ENCODE measurements at regions not wholly inside any gene's neighbourhood (a gene's known extent, or its start where the extent isn't known, plus 50 kb on each side); places are given as distances from the start of the nearest gene placed in this dataset.
"Not testable (repeated sequence)": the region's sequence is repeated elsewhere in the genome, so short reads cannot be mapped to it uniquely, and the experiment has no call there.

- TF ChIP-seq USF2 (CRISPR knock-in tag; IDR thresholded peaks at IDR 0.05): no peak
- TF ChIP-seq PREB (CRISPR knock-in tag; IDR thresholded peaks at IDR 0.05; ENCODE audit: borderline replicate concordance): no peak
- no peak for TF ChIP-seq FOXK1 (CRISPR knock-in tag; IDR thresholded peaks at IDR 0.05)
- TF ChIP-seq CBFB (CRISPR knock-in tag; IDR thresholded peaks at IDR 0.05; ENCODE audit: low read depth): no peak
- TF ChIP-seq SP1 (CRISPR knock-in tag; conservative IDR thresholded peaks at IDR 0.05): no peak
Measured at GRCh38 chr17:43309505-43310332, 75.9 kb upstream of the RNU2-1 start (continued).

- no peaks in the 10 kb centered on the region for H3K9me3 Mint-ChIP-seq
- H3K27me3 Mint-ChIP-seq (ENCODE audit: low read depth): peaks cover 2% of the 10 kb centered on the region; the same call in 1 of the 2 replicates
- no peak for ATAC-seq
- CTCF ChIA-PET: interaction anchor here (0.6 to 2.0 kb wide), 8 partner anchors 98 to 1444 kb away, joined by 3 to 16 read pairs (median 4); partner anchors contain the start of genes NBR1, PTGES3L, RUNDC1 and TMEM106A
- TF ChIP-seq, protein P1, sequence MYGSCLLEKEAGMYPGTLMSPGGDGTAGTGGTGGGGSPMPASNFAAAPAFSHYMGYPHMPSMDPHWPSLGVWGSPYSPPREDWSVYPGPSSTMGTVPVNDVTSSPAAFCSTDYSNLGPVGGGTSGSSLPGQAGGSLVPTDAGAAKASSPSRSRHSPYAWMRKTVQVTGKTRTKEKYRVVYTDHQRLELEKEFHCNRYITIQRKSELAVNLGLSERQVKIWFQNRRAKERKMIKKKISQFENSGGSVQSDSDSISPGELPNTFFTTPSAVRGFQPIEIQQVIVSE (CRISPR knock-in tag; IDR thresholded peaks at IDR 0.05; ENCODE audit: borderline replicate concordance): no peak
- TF ChIP-seq MYBL2 (CRISPR knock-in tag; IDR thresholded peaks at IDR 0.05) (no peak), ELF4 (CRISPR knock-in tag; IDR thresholded peaks at IDR 0.05; ENCODE audit: low read depth) (no peak), AR (CRISPR knock-in tag; IDR thresholded peaks at IDR 0.05) (no peak), TEAD1 (CRISPR knock-in tag; IDR thresholded peaks at IDR 0.05) (no peak)
- TF ChIP-seq, protein P2, sequence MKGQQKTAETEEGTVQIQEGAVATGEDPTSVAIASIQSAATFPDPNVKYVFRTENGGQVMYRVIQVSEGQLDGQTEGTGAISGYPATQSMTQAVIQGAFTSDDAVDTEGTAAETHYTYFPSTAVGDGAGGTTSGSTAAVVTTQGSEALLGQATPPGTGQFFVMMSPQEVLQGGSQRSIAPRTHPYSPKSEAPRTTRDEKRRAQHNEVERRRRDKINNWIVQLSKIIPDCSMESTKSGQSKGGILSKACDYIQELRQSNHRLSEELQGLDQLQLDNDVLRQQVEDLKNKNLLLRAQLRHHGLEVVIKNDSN (CRISPR knock-in tag; IDR thresholded peaks at IDR 0.05): no peak
- H3K4me3 Mint-ChIP-seq: no peak overlapping the region
- no peak for DNase-seq (ENCODE audit: low spot score)
- H3K36me3 Mint-ChIP-seq: no peaks in the 10 kb centered on the region
- H3K27ac Mint-ChIP-seq: no peak overlapping the region
- no peaks in the 10 kb centered on the region for H3K4me1 Mint-ChIP-seq
- POLR2A ChIA-PET: interaction anchor here (0.7 to 1.5 kb wide), 3 partner anchors 89 to 308 kb away, joined by 3 to 5 read pairs (median 4); no protein-coding TSS in a partner anchor
Measured at GRCh38 chr17:43308999-43309398, 75.2 kb upstream of the RNU2-1 start.

- H3K27ac Mint-ChIP-seq; H3K9me3 Mint-ChIP-seq; DNase-seq (ENCODE audit: low spot score); POLR2A ChIA-PET; H3K27me3 Mint-ChIP-seq (ENCODE audit: low read depth); H3K36me3 Mint-ChIP-seq; CTCF ChIA-PET; H3K4me1 Mint-ChIP-seq; ATAC-seq; H3K4me3 Mint-ChIP-seq: not testable (repeated sequence)
Measured at GRCh38 chr17:43304792-43305191, 71.0 kb upstream of the RNU2-1 start.

GRCh38 chr17:43303049-43303448 lies 69.3 kb upstream of the RNU2-1 start:
- H3K27ac Mint-ChIP-seq; CTCF ChIA-PET; H3K4me1 Mint-ChIP-seq; POLR2A ChIA-PET; ATAC-seq; DNase-seq (ENCODE audit: low spot score); H3K27me3 Mint-ChIP-seq (ENCODE audit: low read depth); H3K4me3 Mint-ChIP-seq; H3K9me3 Mint-ChIP-seq; H3K36me3 Mint-ChIP-seq: not testable (repeated sequence)

DNA sequence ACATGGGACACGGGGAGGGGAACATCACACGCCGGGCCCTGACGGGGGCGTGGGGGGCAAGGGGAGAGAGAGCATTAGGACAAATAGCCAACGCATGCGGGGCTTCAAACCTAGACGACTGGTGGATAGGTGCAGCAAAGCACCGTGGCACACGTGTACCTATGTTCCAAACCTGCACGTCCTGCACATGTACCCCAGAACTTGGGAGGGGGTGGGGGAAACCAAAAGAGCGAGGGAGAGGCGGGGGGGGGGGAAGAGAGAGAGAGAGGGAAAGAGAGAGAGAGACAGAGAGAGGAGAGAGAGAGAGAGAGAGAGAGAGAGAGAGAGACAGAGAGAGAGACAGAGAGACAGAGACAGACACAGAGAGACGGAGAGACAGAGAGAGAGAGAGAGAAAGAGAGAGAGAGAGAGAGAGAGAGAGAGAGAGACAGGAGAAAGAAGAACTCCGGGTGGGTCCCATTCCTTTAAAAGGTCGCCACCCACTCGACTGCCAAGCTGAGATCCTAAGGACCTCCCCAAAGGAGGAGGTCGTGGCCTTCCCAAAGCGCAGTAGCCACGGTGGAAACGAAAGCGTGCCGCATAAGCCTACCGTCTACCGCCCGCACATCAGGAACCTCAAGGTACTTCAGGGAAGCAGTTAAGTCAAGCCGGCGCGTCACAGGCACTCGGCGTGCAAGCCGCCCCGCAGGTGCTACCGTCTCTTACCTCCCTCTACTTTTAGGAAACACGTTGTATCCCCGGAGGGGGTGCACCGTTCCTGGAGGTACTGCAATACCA lies 65.7 kb upstream of the RNU2-1 start:
- POLR2A ChIA-PET; H3K4me3 Mint-ChIP-seq; DNase-seq (ENCODE audit: low spot score); H3K9me3 Mint-ChIP-seq; H3K36me3 Mint-ChIP-seq; ATAC-seq; H3K27ac Mint-ChIP-seq; H3K4me1 Mint-ChIP-seq; H3K27me3 Mint-ChIP-seq (ENCODE audit: low read depth); CTCF ChIA-PET: not testable (repeated sequence)

DNA sequence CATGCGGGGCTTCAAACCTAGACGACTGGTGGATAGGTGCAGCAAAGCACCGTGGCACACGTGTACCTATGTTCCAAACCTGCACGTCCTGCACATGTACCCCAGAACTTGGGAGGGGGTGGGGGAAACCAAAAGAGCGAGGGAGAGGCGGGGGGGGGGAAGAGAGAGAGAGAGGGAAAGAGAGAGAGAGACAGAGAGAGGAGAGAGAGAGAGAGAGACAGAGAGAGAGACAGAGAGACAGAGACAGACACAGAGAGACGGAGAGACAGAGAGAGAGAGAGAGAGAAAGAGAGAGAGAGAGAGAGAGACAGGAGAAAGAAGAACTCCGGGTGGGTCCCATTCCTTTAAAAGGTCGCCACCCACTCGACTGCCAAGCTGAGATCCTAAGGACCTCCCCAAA lies 55.9 kb upstream of the RNU2-1 start:
- DNase-seq (ENCODE audit: low spot score); H3K9me3 Mint-ChIP-seq; H3K4me1 Mint-ChIP-seq; H3K36me3 Mint-ChIP-seq; POLR2A ChIA-PET; CTCF ChIA-PET; H3K27ac Mint-ChIP-seq; H3K4me3 Mint-ChIP-seq; H3K27me3 Mint-ChIP-seq (ENCODE audit: low read depth); ATAC-seq: not testable (repeated sequence)

DNA sequence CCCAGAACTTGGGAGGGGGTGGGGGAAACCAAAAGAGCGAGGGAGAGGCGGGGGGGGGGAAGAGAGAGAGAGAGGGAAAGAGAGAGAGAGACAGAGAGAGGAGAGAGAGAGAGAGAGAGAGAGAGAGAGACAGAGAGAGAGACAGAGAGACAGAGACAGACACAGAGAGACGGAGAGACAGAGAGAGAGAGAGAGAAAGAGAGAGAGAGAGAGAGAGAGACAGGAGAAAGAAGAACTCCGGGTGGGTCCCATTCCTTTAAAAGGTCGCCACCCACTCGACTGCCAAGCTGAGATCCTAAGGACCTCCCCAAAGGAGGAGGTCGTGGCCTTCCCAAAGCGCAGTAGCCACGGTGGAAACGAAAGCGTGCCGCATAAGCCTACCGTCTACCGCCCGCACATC lies 49.8 kb upstream of the RNU2-1 start:
- H3K27ac Mint-ChIP-seq; H3K36me3 Mint-ChIP-seq; DNase-seq (ENCODE audit: low spot score); H3K9me3 Mint-ChIP-seq; H3K27me3 Mint-ChIP-seq (ENCODE audit: low read depth); H3K4me3 Mint-ChIP-seq; ATAC-seq; POLR2A ChIA-PET; CTCF ChIA-PET; H3K4me1 Mint-ChIP-seq: not testable (repeated sequence)
